GM21515 (cell line): ENCODE measurements at regions not wholly inside any gene's neighbourhood (a gene's known extent, or its start where the extent isn't known, plus 50 kb on each side); places are given as distances from the start of the nearest gene placed in this dataset.

Experiments
- ATAC-seq: cut with Tn5 transposase; IDR thresholded peaks from one replicate; pipeline ENCODE4 v1.9.1; 2021; ENCODE audit not compliant: unreplicated experiment

GRCh38 chr1:168391851-168392681 is 111.4 kb downstream of the TBX19 start:
- ATAC-seq, result no peak

GRCh38 chr1:168390271-168390670 is 109.6 kb downstream of the TBX19 start:
- ATAC-seq, result no peak

- ATAC-seq, result no peak
Observed at GRCh38 chr1:168387781-168388760, 107.4 kb downstream of the TBX19 start.

GRCh38 chr1:168386949-168387586 is 106.4 kb downstream of the TBX19 start:
- no peak for ATAC-seq

- no peak for ATAC-seq
Observed at GRCh38 chr1:168386492-168386891, 105.8 kb downstream of the TBX19 start.

- ATAC-seq, result no peak
Observed at GRCh38 chr1:168381850-168382249, 101.2 kb downstream of the TBX19 start.

- no peak for ATAC-seq
Observed at GRCh38 chr1:168380945-168381344, 100.3 kb downstream of the TBX19 start.

- no peak for ATAC-seq
Observed at GRCh38 chr1:168379104-168379860, 98.6 kb downstream of the TBX19 start.

- ATAC-seq, result no peak
Observed at GRCh38 chr1:168375566-168376300, 95.1 kb downstream of the TBX19 start.

- ATAC-seq, result no peak
Observed at GRCh38 chr1:168374566-168374965, 93.9 kb downstream of the TBX19 start.

GRCh38 chr1:168373869-168374268 is 93.2 kb downstream of the TBX19 start:
- ATAC-seq, result no peak

GRCh38 chr1:168372861-168373371 is 92.2 kb downstream of the TBX19 start:
- ATAC-seq, result no peak

GRCh38 chr1:168372307-168372706 is 91.6 kb downstream of the TBX19 start:
- no peak for ATAC-seq

GRCh38 chr1:168371477-168371876 is 90.8 kb downstream of the TBX19 start:
- no peak for ATAC-seq

GRCh38 chr1:168370586-168370985 is 89.9 kb downstream of the TBX19 start:
- no peak for ATAC-seq

- no peak for ATAC-seq
Observed at GRCh38 chr1:168369655-168370054, 89.0 kb downstream of the TBX19 start.

- ATAC-seq, result no peak
Observed at GRCh38 chr1:168368131-168368530, 87.5 kb downstream of the TBX19 start.

- no peak for ATAC-seq
Observed at GRCh38 chr1:168365719-168366479, 85.2 kb downstream of the TBX19 start.
